Stimulated activated naive CD8-positive, alpha-beta T cell treated with anti-CD3 and anti-CD28 coated beads, Interleukin-15, Interleukin-2, amounts not matched to agents 100 U/mL and 50 U/mL, for 24 hours (primary cell): ENCODE measurements at regions not wholly inside any gene's neighbourhood (a gene's known extent, or its start where the extent isn't known, plus 50 kb on each side); places are given as distances from the start of the nearest gene placed in this dataset.

Source experiments
- ATAC-seq: fragments of 150-1000 bp; cut with Tn5 transposase; one replicate; pipeline ENCODE4 v1.10.0; 2021
- DNase-seq: peaks from one replicate; pipeline ENCODE4 v3.0.0; 2021

GRCh38 chr4:152112887-152113286 is 352.1 kb upstream of the GATB start:
- ATAC-seq (no peak), DNase-seq (no peak)

GRCh38 chr4:152112190-152112589 is 351.4 kb upstream of the GATB start:
- no peak for DNase-seq
- ATAC-seq, result no peak

DNA sequence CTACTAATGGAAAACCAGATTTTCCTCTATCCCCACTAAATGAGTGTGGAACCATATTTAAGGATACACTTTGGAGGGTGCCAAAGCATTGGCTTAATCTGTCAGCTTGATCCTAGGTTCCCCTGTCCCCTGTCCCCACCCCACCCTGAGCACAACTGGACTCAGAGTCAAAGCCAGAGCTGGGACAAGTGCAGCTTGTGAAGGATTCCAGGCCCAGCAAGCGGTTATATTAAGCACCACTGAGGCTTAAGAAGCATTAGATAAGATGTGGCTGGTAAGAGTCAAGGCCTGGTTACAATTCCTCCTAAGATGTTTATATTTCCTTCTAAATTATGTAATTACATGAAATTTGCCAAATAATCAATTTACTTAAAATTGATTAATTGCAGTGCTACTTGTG is 350.0 kb upstream of the GATB start:
- DNase-seq, result no peak
- ATAC-seq, result no peak

DNA sequence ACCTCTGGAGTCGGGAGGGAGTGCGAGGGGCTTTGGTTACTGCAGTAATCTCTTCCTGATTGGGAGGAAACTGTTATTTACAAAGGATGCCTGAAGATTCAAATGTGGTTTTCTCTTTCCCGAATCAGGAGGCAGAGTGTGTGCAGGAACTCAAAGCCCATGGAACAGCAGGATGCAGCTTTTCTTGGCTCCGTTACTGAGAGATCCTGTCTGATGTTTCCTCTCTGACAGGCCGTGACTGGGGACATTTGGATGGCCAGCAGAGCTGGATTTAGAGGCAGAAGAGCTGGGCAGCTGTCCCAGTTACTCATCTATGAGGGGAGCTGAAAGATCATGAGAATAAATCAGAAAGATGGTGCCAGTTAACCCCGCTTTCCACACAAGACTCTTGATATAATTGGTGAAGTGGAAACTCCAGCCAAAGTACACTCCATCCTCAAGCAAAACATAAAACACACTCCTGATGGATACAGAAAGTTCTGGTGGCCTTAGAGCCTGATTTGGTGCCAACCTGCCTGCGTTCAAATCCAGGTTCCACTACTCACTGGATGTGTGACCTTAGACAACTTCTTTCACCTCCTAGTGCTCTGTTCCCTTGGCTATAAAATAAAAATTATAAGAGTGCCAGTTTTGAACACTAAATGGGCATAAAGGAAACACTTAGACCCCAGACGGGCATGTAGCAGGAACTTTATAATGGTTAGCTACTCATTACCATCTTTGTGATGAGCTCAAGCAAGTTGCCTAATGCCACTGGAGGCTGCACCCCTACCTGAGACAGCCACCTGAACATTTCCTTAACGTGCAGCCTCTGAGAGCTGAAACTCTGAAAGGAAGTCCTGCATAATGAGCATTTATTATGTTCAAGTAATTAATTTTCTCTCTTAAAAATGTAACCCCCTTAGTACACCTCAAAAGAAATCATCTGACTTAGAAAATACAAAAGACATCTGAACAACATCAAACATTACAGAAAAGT is 349.0 kb upstream of the GATB start:
- no peak for ATAC-seq
- DNase-seq, result no peak

DNA sequence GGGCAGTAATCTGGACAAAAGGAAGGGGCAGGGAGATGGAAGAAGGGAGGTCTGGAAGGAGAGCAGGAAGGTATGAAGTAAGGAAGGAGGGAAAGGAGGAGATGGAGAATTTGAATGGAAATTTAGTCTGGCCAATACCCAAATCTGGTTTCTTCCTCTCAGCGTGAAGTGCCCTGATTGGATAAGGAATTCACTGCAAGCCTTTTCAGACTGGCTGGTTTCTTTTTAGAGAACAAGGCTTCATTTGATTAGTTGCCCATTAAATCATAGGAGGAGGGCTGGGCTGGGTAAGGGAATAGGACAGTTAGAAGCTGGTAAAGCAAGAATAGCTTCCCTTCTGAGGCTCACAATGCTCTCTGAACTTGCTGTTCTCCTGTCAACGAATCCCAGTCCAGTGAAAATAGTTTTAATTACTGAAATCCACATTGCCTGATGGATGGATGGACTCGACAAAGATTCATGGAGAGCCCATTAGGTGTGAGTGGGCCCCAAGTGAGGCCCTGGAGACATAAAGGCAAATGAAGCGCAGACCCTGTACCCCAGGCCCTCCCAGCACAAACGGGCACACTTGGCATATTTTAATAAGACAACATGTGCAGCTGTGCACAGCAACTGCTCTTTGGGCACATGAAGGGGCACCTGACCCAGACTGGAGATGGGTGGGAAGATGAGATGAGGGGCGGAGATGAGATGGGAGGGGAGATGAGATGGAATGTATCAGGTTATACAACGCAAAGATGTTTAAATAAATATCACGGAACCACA is 347.1 kb upstream of the GATB start:
- no peak for ATAC-seq
- DNase-seq, result no peak

DNA sequence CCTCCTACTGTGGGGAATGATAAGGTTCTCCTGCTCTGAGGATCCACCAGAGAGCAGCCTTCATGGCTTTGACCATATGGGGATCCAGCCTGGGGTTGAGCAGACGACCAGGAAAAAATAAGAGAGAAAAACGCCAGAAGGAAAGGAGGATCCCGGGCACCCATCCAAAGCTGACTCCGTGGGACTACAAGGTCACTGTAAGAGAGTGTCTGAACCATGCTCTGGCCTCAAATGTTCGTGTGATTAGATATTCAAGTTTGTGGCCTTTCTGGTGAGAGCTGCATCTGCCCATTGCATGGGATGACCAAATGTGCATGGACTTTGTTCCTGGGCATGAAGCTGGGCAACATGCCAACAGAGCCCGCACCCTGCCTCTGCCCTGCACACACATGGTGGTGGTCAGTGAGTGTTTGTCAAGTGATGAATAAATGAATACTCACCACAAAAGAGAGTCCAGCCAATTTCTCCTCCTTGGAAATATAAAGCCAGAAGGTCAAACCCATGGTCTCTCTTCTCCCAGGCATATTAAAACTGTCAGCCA is 346.0 kb upstream of the GATB start:
- no peak for ATAC-seq
- DNase-seq, result no peak

- DNase-seq (no peak), ATAC-seq (no peak)
Measured at GRCh38 chr4:152106113-152106763, 345.4 kb upstream of the GATB start.

DNA sequence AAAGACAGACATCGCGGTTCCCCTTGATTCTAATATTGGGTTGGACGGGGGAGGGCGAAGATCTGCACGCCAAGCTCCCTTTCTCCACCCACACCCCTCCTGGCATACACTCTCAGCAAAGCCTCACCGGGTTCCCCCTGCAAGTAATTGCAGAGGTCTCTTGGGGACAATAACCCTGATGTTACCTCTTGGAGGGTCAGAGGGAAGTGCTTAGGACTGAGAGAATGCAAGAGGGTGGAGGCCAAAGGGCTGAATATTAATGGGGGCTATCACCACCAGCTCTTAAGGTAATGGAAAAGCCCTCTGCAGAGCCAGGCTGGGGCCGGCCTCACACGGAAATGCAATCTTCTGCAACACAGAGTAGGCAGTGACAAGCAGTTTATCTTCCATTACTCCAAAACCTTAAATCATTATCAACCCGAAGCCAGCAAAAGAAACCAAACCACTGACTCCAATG is 344.1 kb upstream of the GATB start:
- ATAC-seq, result no peak
- DNase-seq, result no peak

- DNase-seq (no peak), ATAC-seq (no peak)
Measured at GRCh38 chr4:152104356-152104755, 343.5 kb upstream of the GATB start.

- no peak for ATAC-seq
- DNase-seq, result no peak
Measured at GRCh38 chr4:152103181-152103901, 342.5 kb upstream of the GATB start.

DNA sequence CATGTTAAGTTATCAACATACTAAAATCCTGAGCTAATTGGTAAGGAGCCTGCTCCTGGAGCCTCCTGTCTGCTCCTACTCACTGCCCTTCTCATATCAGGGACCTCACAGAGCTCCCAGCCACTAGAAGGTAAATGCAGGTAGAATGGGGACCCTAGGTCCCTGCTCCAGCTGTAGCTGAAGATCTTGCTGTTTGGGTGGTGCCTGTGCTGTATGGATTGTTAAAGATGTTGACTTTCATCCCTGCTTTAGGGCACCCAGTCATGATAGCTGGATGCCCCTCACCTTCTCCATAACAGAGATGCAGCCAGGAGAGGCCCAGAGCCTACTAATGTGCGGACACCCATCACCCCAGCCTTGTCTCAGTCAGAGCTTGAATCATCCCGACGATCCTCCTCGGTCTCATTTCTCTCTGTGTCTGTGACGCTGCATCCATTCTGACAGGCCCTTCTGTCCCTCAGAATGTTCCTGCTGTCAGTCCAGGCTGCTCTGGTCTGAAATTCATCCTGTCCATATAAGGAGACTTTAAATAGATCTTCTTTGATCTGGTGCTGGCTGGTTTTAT is 341.7 kb upstream of the GATB start:
- no peak for ATAC-seq
- no peak for DNase-seq

DNA sequence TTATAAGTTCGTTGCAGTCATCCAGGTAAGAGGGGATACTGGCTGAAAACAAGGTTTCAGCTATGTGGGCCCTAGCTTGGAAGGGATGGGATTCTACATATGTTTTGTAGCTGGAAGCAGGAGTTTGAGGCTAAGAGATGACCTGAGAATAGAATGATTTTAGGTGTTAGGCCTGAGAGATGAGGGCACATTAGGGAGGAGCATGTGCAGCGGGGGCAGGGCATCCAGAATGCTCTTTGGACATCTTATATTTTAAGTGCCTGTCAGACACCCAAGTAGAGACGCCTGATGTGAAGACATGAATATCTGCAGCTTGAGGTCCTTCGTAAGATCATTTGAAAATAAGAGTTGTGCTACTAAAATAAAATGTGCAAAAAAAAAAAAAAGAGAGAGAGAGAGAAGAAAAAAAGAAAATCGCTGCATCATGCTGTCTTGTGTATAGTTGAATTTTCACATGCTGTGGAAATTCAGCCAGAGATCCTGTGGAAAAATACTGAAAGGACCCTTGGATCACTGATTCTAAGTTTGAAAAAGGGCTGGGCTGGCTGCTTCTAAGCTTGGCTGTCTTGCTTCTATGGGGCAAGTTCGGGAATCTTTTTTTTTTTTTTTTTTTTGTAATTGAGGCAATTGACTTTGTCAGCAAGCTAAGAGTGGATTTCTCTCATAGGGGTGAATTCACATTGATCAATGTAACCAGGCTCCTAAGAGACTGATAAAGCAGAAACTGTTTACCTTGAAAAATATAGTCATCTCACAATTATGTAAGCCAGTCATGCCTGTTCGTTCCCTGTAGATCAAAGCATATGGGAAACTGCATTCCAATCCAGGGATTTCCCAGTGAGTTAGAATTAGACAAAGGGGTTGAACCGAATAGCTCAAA is 341.0 kb upstream of the GATB start:
- ATAC-seq (no peak), DNase-seq (no peak)

DNA sequence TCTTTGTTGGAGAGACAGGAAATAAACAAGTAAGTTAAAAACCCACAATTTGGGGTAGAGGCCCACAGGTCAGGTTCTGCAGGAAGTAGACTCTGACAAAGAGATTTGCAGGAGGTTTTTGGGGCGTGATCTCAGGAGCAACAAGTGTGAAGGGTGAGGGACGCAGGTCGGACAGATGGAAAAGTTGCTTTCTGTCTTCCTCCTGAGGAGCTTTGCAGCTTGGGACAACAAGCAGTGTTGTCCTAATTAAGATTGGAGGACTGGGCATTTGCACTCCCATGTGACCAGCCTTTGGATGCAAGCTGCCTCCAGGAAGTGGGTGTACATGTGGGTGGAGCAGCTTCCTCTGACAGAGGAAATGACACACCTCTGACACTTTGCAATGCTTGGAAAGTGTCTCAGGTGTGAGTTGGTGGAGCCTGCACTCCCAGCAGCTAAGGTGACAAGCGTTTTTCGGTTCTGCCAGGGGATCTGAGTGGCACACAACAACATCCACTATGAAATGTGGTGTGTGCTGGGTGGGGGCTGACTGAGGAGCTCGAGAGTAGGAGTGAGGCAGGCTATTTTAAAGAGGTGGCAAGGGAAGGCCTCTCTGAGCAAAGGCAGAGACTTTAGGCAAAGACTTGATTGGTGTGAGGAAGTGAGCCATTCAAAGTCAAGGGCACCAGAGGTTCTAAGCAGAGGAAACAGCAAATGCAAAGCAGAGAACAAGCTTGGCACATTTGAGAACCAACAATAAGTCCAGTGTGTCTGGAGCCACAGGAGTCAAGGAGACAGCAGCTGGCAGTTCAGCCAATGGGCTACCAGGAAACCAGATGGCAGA is 339.8 kb upstream of the GATB start:
- DNase-seq, result peak; percentile 63
- peak; percentile 78 for ATAC-seq

- no peak for DNase-seq
- no peak for ATAC-seq
Measured at GRCh38 chr4:152099981-152100378, 339.2 kb upstream of the GATB start.

DNA sequence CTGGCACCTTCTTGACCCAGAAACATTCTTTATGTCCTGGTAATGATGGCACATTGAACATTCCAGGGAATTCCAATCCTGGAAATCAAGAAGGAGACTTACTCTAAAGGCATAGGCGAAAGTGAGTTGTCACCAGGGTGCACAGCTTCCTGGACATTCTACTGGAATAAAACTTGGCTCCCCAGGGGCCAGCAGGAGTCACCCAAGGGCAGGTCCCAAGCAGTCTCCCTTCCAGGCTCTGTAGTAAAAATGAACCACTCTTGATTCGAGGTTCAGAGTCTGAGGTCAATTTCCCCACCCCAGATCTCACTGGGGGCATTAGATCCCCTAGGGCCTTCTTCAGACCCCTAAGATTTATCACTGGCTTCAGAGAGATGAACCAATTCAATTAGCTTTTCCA is 338.7 kb upstream of the GATB start:
- ATAC-seq (no peak), DNase-seq (no peak)

DNA sequence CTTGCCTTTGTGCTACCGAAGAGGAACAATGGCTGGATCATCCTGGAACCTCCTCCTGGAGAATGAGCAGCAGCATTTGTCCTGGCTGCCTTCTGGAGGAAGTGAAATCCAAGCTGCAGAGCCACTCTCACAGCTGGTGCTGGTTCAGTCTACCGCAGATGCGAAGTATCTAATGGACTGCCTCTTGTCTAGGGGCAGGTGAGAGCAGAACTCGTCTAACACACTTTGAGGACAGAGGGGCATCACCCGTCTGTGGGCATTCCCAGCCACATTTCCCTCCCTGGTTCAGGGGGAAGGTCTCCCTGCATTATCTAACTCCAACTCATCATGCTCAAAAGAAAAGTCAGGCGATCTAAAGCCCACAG is 338.2 kb upstream of the GATB start:
- ATAC-seq, result no peak
- no peak for DNase-seq

DNA sequence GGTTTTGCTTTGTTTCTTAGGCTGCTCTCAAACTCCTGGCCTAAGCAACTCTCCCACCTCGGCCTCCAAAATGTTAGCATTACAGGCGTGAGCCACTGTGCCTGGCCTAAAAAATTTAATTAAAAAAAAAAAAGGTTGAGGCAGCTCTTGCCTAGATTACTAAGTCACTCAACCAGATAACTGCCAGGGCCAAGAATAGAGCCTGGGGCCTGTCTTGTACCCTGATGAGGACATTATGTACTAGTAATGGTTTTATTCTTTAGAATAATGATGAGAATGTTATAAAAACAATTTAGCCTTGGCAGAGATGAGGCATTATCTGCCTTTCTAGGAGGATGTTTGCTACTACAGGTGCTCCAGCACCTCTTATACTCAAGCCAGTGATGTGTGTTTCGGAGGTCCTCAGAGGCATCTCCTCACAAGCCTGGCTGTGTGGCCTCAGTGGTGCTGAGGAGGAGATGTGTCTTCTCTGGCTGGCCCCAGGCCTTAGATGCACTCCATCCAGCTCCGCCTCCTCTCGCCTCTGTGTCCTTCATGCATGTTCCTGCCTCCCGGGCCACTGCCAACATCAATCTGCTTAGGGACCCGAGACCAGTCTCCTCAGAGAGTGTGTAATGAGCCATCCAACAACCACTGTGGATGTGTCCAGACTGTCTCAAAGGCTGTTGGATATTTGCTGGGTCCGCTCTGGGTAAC is 337.7 kb upstream of the GATB start:
- DNase-seq, result no peak
- ATAC-seq, result no peak

DNA sequence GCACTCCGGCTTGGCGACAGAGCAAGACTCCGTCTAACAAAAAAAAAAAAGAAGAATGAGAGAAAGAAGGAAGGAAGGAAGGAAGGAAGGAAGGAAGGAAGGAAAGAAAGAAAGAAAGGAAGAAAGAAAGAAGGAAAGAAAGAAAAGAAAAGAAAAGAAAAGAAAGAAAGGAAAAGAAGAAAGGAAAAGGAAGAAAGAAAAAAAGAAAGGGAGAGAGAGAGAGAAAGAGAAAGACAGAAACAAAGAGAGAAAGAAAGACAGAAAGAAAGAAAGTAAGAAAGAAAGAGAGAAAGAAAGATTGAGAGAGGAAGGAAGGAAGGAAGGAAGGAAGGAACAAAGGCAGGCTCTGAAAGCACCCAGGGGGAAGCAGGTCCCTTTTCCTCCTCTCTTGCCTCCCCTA is 336.6 kb upstream of the GATB start:
- DNase-seq (no peak), ATAC-seq (no peak)

DNA sequence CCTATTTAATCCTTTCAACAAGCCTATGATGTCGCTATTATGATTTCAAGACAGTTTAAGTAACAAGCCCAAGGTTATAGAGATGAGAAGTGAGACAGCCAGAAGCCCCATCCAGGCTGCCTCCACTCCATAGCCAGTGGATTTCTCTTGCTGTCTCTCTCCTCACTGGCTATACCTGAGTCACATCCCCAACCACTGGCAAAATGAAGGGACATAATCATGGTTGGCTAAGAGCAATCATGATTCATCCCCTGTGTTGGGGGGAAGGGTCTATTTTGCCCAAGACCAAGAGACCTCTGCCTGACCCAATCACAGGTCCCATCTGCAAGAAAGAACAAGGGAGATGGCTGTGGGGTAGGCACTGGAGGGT is 334.9 kb upstream of the GATB start:
- no peak for ATAC-seq
- no peak for DNase-seq
